B cell (primary cell): ENCODE measurements at regions not wholly inside any gene's neighbourhood (a gene's known extent, or its start where the extent isn't known, plus 50 kb on each side); places are given as distances from the start of the nearest gene placed in this dataset.

ENCODE experiments used
- ATAC-seq: fragments of 200-7000 bp; cut with Tn5 transposase; one replicate; pipeline ENCODE4 v1.10.0; 2021; ENCODE audit warnings: low read depth, mild to moderate bottlenecking, moderate number of reproducible peaks, moderate library complexity
- CTCF ChIA-PET: fragments of 350-600 bp; sonication (Branson Sonifier 250); formaldehyde crosslinking; loops from one replicate; lab custom pipeline; 2021; ENCODE audit warnings: antibody characterized with exemption, inconsistent platforms; lab: Charles Lee
- POLR2A ChIA-PET: fragments of 350-600 bp; sonication (Branson Sonifier 250); formaldehyde crosslinking; loops from one replicate; lab custom pipeline; 2021; ENCODE audit warnings: antibody characterized with exemption; lab: Charles Lee
- DNase-seq: peaks from one replicate; pipeline ENCODE4 v3.0.0; 2013
- H2AFZ ChIP-seq: 2 replicates; pipeline ENCODE4 v1.6.1; 2012; ENCODE audit warnings: mild to moderate bottlenecking, low read depth, low read length; ENCODE audit not compliant: insufficient read depth, poor library complexity, severe bottlenecking
- H3K27ac ChIP-seq, 2 donors: 1 replicate in 1 of 2; 2 replicates in 1 of 2; pipeline ENCODE4 v1.5.1; 2012 to 2013; ENCODE audit warnings: low read length in 2 of 2, mild to moderate bottlenecking in 2 of 2, moderate library complexity in 1 of 2
- H3K27me3 ChIP-seq, 4 experiments: fragments of 200-600 bp in 1 of 4; sonication (generic) in 1 of 4; replicated peaks in 1 of 4; 1 replicate in 2 of 4; 2 replicates in 2 of 4; pipeline versions ENCODE4 v1.6.1 to v1.7.0; 2013 to 2016; ENCODE audit warnings: low read length in 3 of 4, mild to moderate bottlenecking in 2 of 4, mixed read lengths in 1 of 4, moderate library complexity in 1 of 4; ENCODE audit not compliant: insufficient read depth in 4 of 4, control insufficient read depth in 3 of 4; ENCODE audit errors: control extremely low read depth in 1 of 4
- H3K36me3 ChIP-seq, 2 experiments: replicated peaks in 1 of 2; 1 replicate in 1 of 2; 2 replicates in 1 of 2; pipeline versions ENCODE4 v1.6.1 to v1.7.1; 2013; ENCODE audit warnings: low read length in 1 of 2; ENCODE audit not compliant: insufficient read depth in 2 of 2, control insufficient read depth in 1 of 2; ENCODE audit errors: control extremely low read depth in 1 of 2, extremely low read depth in 1 of 2
- H3K4me1 ChIP-seq, 2 donors: fragments of 200-600 bp in 1 of 2; sonication (generic) in 1 of 2; 1 replicate in 1 of 2; 2 replicates in 1 of 2; pipeline versions ENCODE4 v1.5.1 to v1.6.1; 2013 to 2017; ENCODE audit warnings: low read length in 2 of 2; ENCODE audit not compliant: control insufficient read depth in 2 of 2, insufficient read depth in 2 of 2
- H3K4me2 ChIP-seq: replicated peaks from 2 replicates; pipeline ENCODE3; 2012; ENCODE audit warnings: mild to moderate bottlenecking, low read depth, low read length; ENCODE audit not compliant: poor library complexity, severe bottlenecking
- H3K4me3 ChIP-seq, 5 experiments: fragments of 200-600 bp in 1 of 5; sonication (generic) in 1 of 5; 1 replicate in 3 of 5; 2 replicates in 2 of 5; pipeline versions ENCODE4 v1.5.1 to v1.7.0; 2011 to 2016; ENCODE audit warnings: low read length in 4 of 5, mild to moderate bottlenecking in 4 of 5, low read depth in 2 of 5, control low read depth in 1 of 5, moderate library complexity in 1 of 5; ENCODE audit not compliant: insufficient read depth in 1 of 5; ENCODE audit errors: control extremely low read depth in 1 of 5, extremely low read depth in 1 of 5
- H3K79me2 ChIP-seq: fragments of 200-600 bp; sonication (generic); one replicate; pipeline ENCODE4 v1.6.0; 2016; ENCODE audit warnings: low read length; ENCODE audit not compliant: control insufficient read depth, insufficient read depth
- H3K9ac ChIP-seq: fragments of 200-600 bp; sonication (generic); 2 replicates; pipeline ENCODE4 v1.6.1; 2017; ENCODE audit warnings: mild to moderate bottlenecking, low read length, moderate library complexity
- H3K9me3 ChIP-seq, 3 donors: one replicate each; pipeline versions ENCODE4 v1.6.1 to v1.7.1; 2013; ENCODE audit warnings: low read length in 2 of 3; ENCODE audit not compliant: control insufficient read depth in 2 of 3, insufficient read depth in 1 of 3; ENCODE audit errors: control extremely low read depth in 1 of 3
- H4K20me1 ChIP-seq: 2 replicates; pipeline ENCODE4 v1.6.0; 2012; ENCODE audit warnings: mild to moderate bottlenecking, low read length; ENCODE audit not compliant: insufficient read depth, control insufficient read depth, poor library complexity, severe bottlenecking
- H3K27ac Mint-ChIP-seq: one replicate; pipeline ENCODE4 v1.8.0; 2021; ENCODE audit warnings: mixed read lengths
- H3K27me3 Mint-ChIP-seq: one replicate; pipeline ENCODE4 v1.8.0; 2021; ENCODE audit warnings: mixed read lengths
- H3K4me1 Mint-ChIP-seq: one replicate; pipeline ENCODE4 v1.8.0; 2021; ENCODE audit warnings: mixed read lengths
- H3K4me3 Mint-ChIP-seq: one replicate; pipeline ENCODE4 v1.8.0; 2021; ENCODE audit warnings: mixed read lengths
- H3K9me3 Mint-ChIP-seq: one replicate; pipeline ENCODE4 v1.8.0; 2022; ENCODE audit warnings: mixed read lengths; ENCODE audit not compliant: insufficient read depth
- CTCF ChIP-seq: fragments of 200-600 bp; IDR thresholded peaks from one replicate; pipeline ENCODE4 v1.8.0; 2022; ENCODE audit warnings: antibody characterized with exemption, mild to moderate bottlenecking
- EZH2 ChIP-seq: IDR thresholded peaks from 2 replicates; pipeline ENCODE4 v1.6.1; 2012; ENCODE audit warnings: borderline replicate concordance, low read depth, mild to moderate bottlenecking, moderate library complexity, low read length; ENCODE audit not compliant: insufficient read depth, poor library complexity, severe bottlenecking
- WGBS: methylation state at CpG from one replicate; pipeline ENCODE4 v1.1.5; 2013; ENCODE audit warnings: missing lambda C conversion rate; ENCODE audit not compliant: insufficient coverage; 5-methylcytosine and 5-hydroxymethylcytosine counted together
- intact Hi-C: fragments of 100-400 bp; cut with micrococcal nuclease; formaldehyde crosslinking; loops from one replicate; pipeline ENCODE4 v1.10.0; 2022

- Histone ChIP-seq H3K27me3 (no peaks in the 10 kb centered on the region), H3K79me2 (no peaks in the 10 kb centered on the region), H3K9me3 (peaks cover 0 to 3% (median 0%) of the 10 kb centered on the region in 3 donors), H4K20me1 (no peaks in the 10 kb centered on the region), H2AFZ (no peak overlapping the region), H3K4me2 (no peak overlapping the region), H3K36me3 (no peaks in the 10 kb centered on the region), H3K4me3 (no peak overlapping the region), H3K9ac (no peak overlapping the region), H3K4me1 (no peaks in the 10 kb centered on the region), H3K27ac (no peak overlapping the region)
- ATAC-seq, result no peak
- no peak overlapping the region for H3K4me3 Mint-ChIP-seq
- WGBS, result 89% methylated on average over 11 of the region's 11 CpGs
- ChIA-PET POLR2A (no interaction called here), CTCF (no interaction called here)
- DNase-seq, result no peak
- H3K27ac Mint-ChIP-seq, result no peak overlapping the region
- no peak for TF ChIP-seq CTCF
- no peak for TF ChIP-seq EZH2
- no peaks in the 10 kb centered on the region for H3K4me1 Mint-ChIP-seq
- intact Hi-C loops, result no loop called here
- peaks cover 3% of the 10 kb centered on the region for H3K27me3 Mint-ChIP-seq
- no peaks in the 10 kb centered on the region for H3K9me3 Mint-ChIP-seq
Measured at GRCh38 chr12:131281016-131281415, 327.3 kb downstream of the ADGRD1 start.

- ChIA-PET CTCF (no interaction called here), POLR2A (no interaction called here)
- Histone ChIP-seq H4K20me1 (no peaks in the 10 kb centered on the region), H3K4me3 (no peak overlapping the region), H3K36me3 (no peaks in the 10 kb centered on the region), H2AFZ (no peak overlapping the region), H3K9me3 (peaks cover 0 to 3% (median 0%) of the 10 kb centered on the region in 3 donors), H3K27ac (no peak overlapping the region), H3K27me3 (no peaks in the 10 kb centered on the region), H3K9ac (no peak overlapping the region), H3K4me2 (no peak overlapping the region), H3K79me2 (no peaks in the 10 kb centered on the region), H3K4me1 (no peaks in the 10 kb centered on the region)
- Mint-ChIP-seq H3K27ac (no peak overlapping the region), H3K4me3 (no peak overlapping the region), H3K4me1 (no peaks in the 10 kb centered on the region), H3K9me3 (no peaks in the 10 kb centered on the region), H3K27me3 (no peaks in the 10 kb centered on the region)
- TF ChIP-seq EZH2, result no peak
- intact Hi-C loops, result no loop called here
- no peak for ATAC-seq
- WGBS, result 89% methylated on average over 33 of the region's 33 CpGs
- no peak for DNase-seq
Measured at GRCh38 chr12:131282292-131283080, 328.8 kb downstream of the ADGRD1 start.
